Natural killer cell treated with Interleukin-12 subunit alpha and Interleukin-12 subunit beta and Interleukin-15 and Interleukin-18, amount 100 ng/mL, for 72 hours (primary cell): ENCODE measurements at regions not wholly inside any gene's neighbourhood (a gene's known extent, or its start where the extent isn't known, plus 50 kb on each side); places are given as distances from the start of the nearest gene placed in this dataset.

Experiments
- ATAC-seq, 2 donors: fragments of 150-1000 bp; cut with Tn5 transposase in 1 of 2; sonication (Bioruptor Pico), chemical (Tn5 transposase) in 1 of 2; 2 replicates each; pipeline ENCODE4 v1.10.0; 2021
- DNase-seq: peaks from one replicate; pipeline ENCODE4 v3.0.0; 2022; ENCODE audit warnings: low spot score
- H3K27ac Mint-ChIP-seq, 2 donors: 1 replicate in 1 of 2; 2 replicates in 1 of 2; pipeline ENCODE4 v1.8.0; 2022; ENCODE audit warnings: mixed read lengths in 2 of 2, mild to moderate bottlenecking in 1 of 2, moderate library complexity in 1 of 2
- H3K27me3 Mint-ChIP-seq, 2 donors: 1 replicate in 1 of 2; 2 replicates in 1 of 2; pipeline ENCODE4 v1.8.0; 2022; ENCODE audit warnings: mixed read lengths in 2 of 2
- H3K36me3 Mint-ChIP-seq: one replicate; pipeline ENCODE4 v1.8.0; 2022; ENCODE audit warnings: mixed read lengths
- H3K4me1 Mint-ChIP-seq, 2 donors: 1 replicate in 1 of 2; 2 replicates in 1 of 2; pipeline ENCODE4 v1.8.0; 2022; ENCODE audit warnings: low read depth in 2 of 2, mixed read lengths in 2 of 2, mild to moderate bottlenecking in 1 of 2
- H3K4me3 Mint-ChIP-seq: one replicate; pipeline ENCODE4 v1.8.0; 2022; ENCODE audit warnings: mixed read lengths
- H3K9me3 Mint-ChIP-seq: 2 replicates; pipeline ENCODE4 v1.8.0; 2022; ENCODE audit warnings: mixed read lengths

- H3K4me3 Mint-ChIP-seq = no peak overlapping the region
- H3K27me3 Mint-ChIP-seq = no peaks in the 10 kb centered on the region
- H3K9me3 Mint-ChIP-seq = peaks cover 10% of the 10 kb centered on the region
- H3K27ac Mint-ChIP-seq = no peak overlapping the region
- no peak for ATAC-seq
- no peaks in the 10 kb centered on the region for H3K4me1 Mint-ChIP-seq
- no peaks in the 10 kb centered on the region for H3K36me3 Mint-ChIP-seq
- no peak for DNase-seq
Observed at GRCh38 chr12:22951206-22951605, 326.2 kb downstream of the ETNK1 start.

GRCh38 chr12:22956690-22957089 is 331.7 kb downstream of the ETNK1 start:
- no peaks in the 10 kb centered on the region for H3K4me1 Mint-ChIP-seq
- DNase-seq (no peak), ATAC-seq (no peak)

GRCh38 chr12:22967171-22967570 is 342.2 kb downstream of the ETNK1 start:
- Mint-ChIP-seq H3K36me3 (no peaks in the 10 kb centered on the region), H3K27me3 (peaks cover 0 to 18% of the 10 kb centered on the region in 2 donors), H3K4me3 (no peak overlapping the region), H3K4me1 (no peaks in the 10 kb centered on the region), H3K27ac (no peak overlapping the region), H3K9me3 (peaks cover 2% of the 10 kb centered on the region)
- DNase-seq (no peak), ATAC-seq (no peak)

More at GRCh38 chr12:22956690-22957089, 331.7 kb downstream of the ETNK1 start:
- Mint-ChIP-seq H3K27ac (no peak overlapping the region), H3K9me3 (peaks cover 4% of the 10 kb centered on the region), H3K4me3 (no peak overlapping the region), H3K36me3 (no peaks in the 10 kb centered on the region), H3K27me3 (no peaks in the 10 kb centered on the region)

DNA sequence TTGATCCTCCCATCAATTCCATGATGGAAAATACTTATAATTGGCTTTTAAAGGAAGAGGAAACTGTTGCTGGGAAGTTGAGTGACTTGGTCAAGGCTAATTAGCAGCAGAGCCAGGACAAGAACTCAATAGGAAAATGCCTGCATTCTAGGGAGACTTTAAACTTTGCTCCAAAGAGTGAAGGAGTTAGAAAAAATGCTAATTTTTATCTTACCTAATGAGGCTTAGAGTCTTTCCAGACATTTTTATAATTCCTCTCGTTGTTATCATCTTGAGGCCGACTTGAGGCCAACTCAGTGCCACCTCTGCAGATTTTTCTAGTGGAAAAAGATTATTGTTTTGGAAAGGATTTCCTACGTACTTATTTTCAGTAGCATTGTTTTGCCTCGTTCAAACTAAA is 344.6 kb downstream of the ETNK1 start:
- Mint-ChIP-seq H3K4me3 (no peak overlapping the region), H3K27me3 (peaks cover 0 to 8% of the 10 kb centered on the region in 2 donors), H3K4me1 (no peaks in the 10 kb centered on the region), H3K27ac (no peak overlapping the region), H3K36me3 (no peaks in the 10 kb centered on the region), H3K9me3 (peaks cover 5% of the 10 kb centered on the region)
- ATAC-seq = no peak
- no peak for DNase-seq

GRCh38 chr12:22971247-22971646 is 346.3 kb downstream of the ETNK1 start:
- Mint-ChIP-seq H3K4me3 (no peak overlapping the region), H3K27ac (no peak overlapping the region), H3K36me3 (no peaks in the 10 kb centered on the region), H3K9me3 (peaks cover 5% of the 10 kb centered on the region), H3K4me1 (no peaks in the 10 kb centered on the region), H3K27me3 (no peaks in the 10 kb centered on the region)
- DNase-seq = no peak
- no peak for ATAC-seq

GRCh38 chr12:22971701-22972191 is 346.8 kb downstream of the ETNK1 start:
- no peaks in the 10 kb centered on the region for H3K27me3 Mint-ChIP-seq
- no peak overlapping the region for H3K27ac Mint-ChIP-seq
- ATAC-seq = no peak
- no peak overlapping the region for H3K4me3 Mint-ChIP-seq
- H3K36me3 Mint-ChIP-seq = no peaks in the 10 kb centered on the region
- H3K9me3 Mint-ChIP-seq = peaks cover 5% of the 10 kb centered on the region
- no peak for DNase-seq
- no peaks in the 10 kb centered on the region for H3K4me1 Mint-ChIP-seq

GRCh38 chr12:22974865-22975264 is 349.9 kb downstream of the ETNK1 start:
- Mint-ChIP-seq H3K36me3 (no peaks in the 10 kb centered on the region), H3K27me3 (no peaks in the 10 kb centered on the region), H3K4me3 (no peak overlapping the region), H3K9me3 (peaks cover 5% of the 10 kb centered on the region), H3K4me1 (no peaks in the 10 kb centered on the region), H3K27ac (no peak overlapping the region)
- no peak for DNase-seq
- ATAC-seq = no peak

DNA sequence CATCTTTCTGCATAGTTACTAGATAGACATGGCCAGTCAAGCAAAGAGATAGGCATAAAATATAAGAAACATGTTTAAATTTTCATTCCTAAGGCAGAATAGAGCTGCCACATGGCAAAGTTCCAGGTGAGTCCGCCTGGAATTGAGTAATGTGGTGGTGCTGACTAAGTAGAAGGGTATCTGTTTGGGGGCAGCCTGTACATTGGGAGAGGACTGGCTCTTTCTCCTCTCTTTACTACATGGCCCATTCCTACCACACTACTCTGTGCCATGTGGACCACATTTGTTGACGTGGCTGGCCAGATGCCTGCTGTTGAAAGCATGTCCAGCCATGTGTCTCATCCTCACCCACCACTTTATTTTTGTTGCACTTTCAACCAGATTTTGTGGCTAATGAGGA is 354.0 kb downstream of the ETNK1 start:
- Mint-ChIP-seq H3K4me1 (no peaks in the 10 kb centered on the region), H3K36me3 (no peaks in the 10 kb centered on the region)

DNA sequence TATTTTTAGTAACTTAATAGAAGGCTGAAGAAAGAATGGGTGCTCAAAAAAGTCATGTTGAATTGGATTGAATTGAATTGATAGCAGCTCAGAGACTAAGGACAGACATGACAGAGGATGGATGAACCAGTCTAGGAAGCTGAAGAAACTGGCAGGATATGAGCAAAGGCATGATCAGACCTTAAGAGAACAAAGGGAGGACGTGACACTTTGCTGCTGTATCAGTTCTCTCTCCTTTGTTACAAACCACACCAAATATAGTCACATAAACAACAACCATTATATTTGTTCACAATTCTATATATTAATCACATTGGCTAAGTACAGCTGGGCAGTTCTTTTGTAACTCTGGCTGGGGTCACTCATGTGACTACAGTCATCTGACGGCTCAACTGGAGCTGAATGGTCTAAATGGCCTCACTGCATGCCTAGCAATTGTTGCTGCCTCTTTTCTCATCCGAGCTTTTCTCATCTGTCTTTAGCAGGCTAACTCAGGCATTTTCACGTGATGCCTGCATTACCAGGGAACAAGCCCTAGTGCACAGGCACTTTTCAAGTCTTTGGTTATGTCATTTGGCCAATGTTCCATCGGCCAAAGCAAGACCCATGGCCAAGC is 355.0 kb downstream of the ETNK1 start:
- Mint-ChIP-seq H3K27ac (no peak overlapping the region), H3K4me1 (no peaks in the 10 kb centered on the region), H3K9me3 (no peaks in the 10 kb centered on the region), H3K4me3 (no peak overlapping the region), H3K27me3 (no peaks in the 10 kb centered on the region), H3K36me3 (no peaks in the 10 kb centered on the region)
- DNase-seq = no peak
- ATAC-seq = no peak

More for the DNA sequence above, 354.0 kb downstream of the ETNK1 start:
- ATAC-seq (no peak), DNase-seq (no peak)
- H3K9me3 Mint-ChIP-seq = no peaks in the 10 kb centered on the region
- H3K27ac Mint-ChIP-seq = no peak overlapping the region
- no peak overlapping the region for H3K4me3 Mint-ChIP-seq
- no peaks in the 10 kb centered on the region for H3K27me3 Mint-ChIP-seq

DNA sequence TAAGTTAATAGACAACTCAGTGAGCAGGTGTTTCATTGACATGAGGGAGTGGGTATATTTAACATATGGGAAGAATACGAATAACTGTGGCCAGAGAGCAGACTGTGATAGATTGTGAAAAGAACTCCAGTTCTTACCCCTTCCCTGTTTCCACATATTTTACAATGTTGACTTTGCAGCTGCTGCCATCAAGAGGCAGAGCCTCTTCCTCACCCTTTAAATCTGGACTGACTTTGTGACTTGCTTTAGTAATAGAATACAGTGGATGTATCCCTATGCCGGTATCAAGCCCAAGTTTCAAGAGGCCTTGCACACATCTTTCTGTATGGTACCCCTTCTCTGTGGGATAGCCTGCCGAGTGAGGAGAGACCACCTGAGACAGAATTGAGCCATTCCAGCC is 356.7 kb downstream of the ETNK1 start:
- H3K27ac Mint-ChIP-seq = no peak overlapping the region
- ATAC-seq (no peak), DNase-seq (no peak)
- no peaks in the 10 kb centered on the region for H3K36me3 Mint-ChIP-seq
- no peak overlapping the region for H3K4me3 Mint-ChIP-seq
- H3K27me3 Mint-ChIP-seq = no peaks in the 10 kb centered on the region
- H3K4me1 Mint-ChIP-seq = no peaks in the 10 kb centered on the region
- no peaks in the 10 kb centered on the region for H3K9me3 Mint-ChIP-seq

- DNase-seq (no peak), ATAC-seq (no peak)
- no peak overlapping the region for H3K27ac Mint-ChIP-seq
- H3K4me3 Mint-ChIP-seq = no peak overlapping the region
- no peaks in the 10 kb centered on the region for H3K9me3 Mint-ChIP-seq
- H3K36me3 Mint-ChIP-seq = no peaks in the 10 kb centered on the region
- no peaks in the 10 kb centered on the region for H3K27me3 Mint-ChIP-seq
- H3K4me1 Mint-ChIP-seq = no peaks in the 10 kb centered on the region
Observed at GRCh38 chr12:22982635-22983034, 357.7 kb downstream of the ETNK1 start.

DNA sequence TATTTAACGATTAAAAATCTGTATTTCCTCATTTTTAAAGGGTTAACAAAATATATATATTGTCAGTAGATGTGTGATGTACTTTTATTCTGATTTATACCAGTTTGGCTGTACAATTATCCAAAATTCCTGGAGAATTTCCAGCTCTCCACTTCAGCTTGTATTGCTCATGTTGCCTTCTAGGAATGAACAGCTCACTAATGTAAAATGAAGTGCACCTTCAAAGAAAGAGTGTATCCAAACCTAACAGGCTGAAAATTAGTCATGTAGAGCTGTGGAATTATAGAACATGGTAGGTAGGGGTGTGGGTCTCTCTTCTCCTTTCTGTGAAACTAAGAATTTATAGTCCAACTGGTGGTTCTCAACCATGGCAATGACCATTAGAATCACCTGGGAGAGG is 362.0 kb downstream of the ETNK1 start:
- Mint-ChIP-seq H3K36me3 (no peaks in the 10 kb centered on the region), H3K9me3 (no peaks in the 10 kb centered on the region), H3K27ac (no peak overlapping the region), H3K27me3 (peaks cover 0 to 7% of the 10 kb centered on the region in 2 donors), H3K4me3 (no peak overlapping the region), H3K4me1 (no peaks in the 10 kb centered on the region)
- DNase-seq (no peak), ATAC-seq (no peak)

- no peaks in the 10 kb centered on the region for H3K4me1 Mint-ChIP-seq
- no peaks in the 10 kb centered on the region for H3K9me3 Mint-ChIP-seq
- DNase-seq (no peak), ATAC-seq (no peak)
- no peak overlapping the region for H3K27ac Mint-ChIP-seq
- H3K27me3 Mint-ChIP-seq = peaks cover 0 to 7% of the 10 kb centered on the region in 2 donors
- H3K4me3 Mint-ChIP-seq = no peak overlapping the region
- H3K36me3 Mint-ChIP-seq = no peaks in the 10 kb centered on the region
Observed at GRCh38 chr12:22990501-22990900, 365.5 kb downstream of the ETNK1 start.

- Mint-ChIP-seq H3K4me3 (no peak overlapping the region), H3K4me1 (no peaks in the 10 kb centered on the region), H3K27ac (no peak overlapping the region), H3K27me3 (peaks cover 0 to 7% of the 10 kb centered on the region in 2 donors), H3K36me3 (no peaks in the 10 kb centered on the region), H3K9me3 (no peaks in the 10 kb centered on the region)
- ATAC-seq (no peak), DNase-seq (no peak)
Observed at GRCh38 chr12:22991250-22991844, 366.4 kb downstream of the ETNK1 start.
